HL-60 (cell line): ENCODE measurements at regions not wholly inside any gene's neighbourhood (a gene's known extent, or its start where the extent isn't known, plus 50 kb on each side); places are given as distances from the start of the nearest gene placed in this dataset.

ENCODE experiments used
- DNase-seq, 2 experiments: peaks; one replicate each; pipeline ENCODE4 v3.0.0-alpha.2; 2010 to 2020; ENCODE audit warnings: low read depth in 1 of 2, low spot score in 1 of 2
- H3K27ac ChIP-seq: fragments of 250-450 bp; sonication (Bioruptor Pico); replicated peaks from 2 replicates; pipeline ENCODE4 v1.5.1; 2020; ENCODE audit warnings: mild to moderate bottlenecking, moderate library complexity
- H3K27me3 ChIP-seq: fragments of 250-450 bp; sonication (Bioruptor Pico); 2 replicates; pipeline ENCODE4 v1.5.1; 2021; ENCODE audit warnings: mild to moderate bottlenecking, moderate library complexity; ENCODE audit not compliant: insufficient read depth, poor library complexity, severe bottlenecking
- H3K4me3 ChIP-seq: replicated peaks from 2 replicates; pipeline ENCODE4 v1.5.1; 2011; ENCODE audit warnings: mild to moderate bottlenecking, control low read depth, low read length; ENCODE audit not compliant: insufficient read depth
- CTCF ChIP-seq: IDR thresholded peaks from one replicate; pipeline ENCODE4 v1.5.1; 2011; ENCODE audit warnings: low read length, control low read depth, inconsistent platforms; ENCODE audit not compliant: insufficient read depth
- GABPA ChIP-seq: IDR thresholded peaks from 2 replicates; pipeline ENCODE4 v1.6.1; 2012; ENCODE audit warnings: low read depth
- POLR2AphosphoS5 ChIP-seq: IDR thresholded peaks from 2 replicates; pipeline ENCODE4 v1.6.1; 2012; ENCODE audit warnings: low read depth
- REST ChIP-seq: IDR thresholded peaks from 2 replicates; pipeline ENCODE4 v1.6.1; 2012; ENCODE audit warnings: low read depth; ENCODE audit not compliant: insufficient replicate concordance
- SPI1 ChIP-seq: IDR thresholded peaks from 2 replicates; pipeline ENCODE4 v1.6.1; 2012; ENCODE audit warnings: low read depth, mild to moderate bottlenecking, borderline replicate concordance

- no peaks in the 10 kb centered on the region for H3K27me3 ChIP-seq
- no peak overlapping the region for H3K4me3 ChIP-seq
- no peak overlapping the region for H3K27ac ChIP-seq
- no peak for DNase-seq
- TF ChIP-seq CTCF (no peak), POLR2AphosphoS5 (no peak), GABPA (no peak), SPI1 (no peak), REST (no peak)
Measured at GRCh38 chr11:116225784-116226585, 546.8 kb downstream of the BUD13 start.

- no peak for DNase-seq
- H3K27me3 ChIP-seq: no peaks in the 10 kb centered on the region
- no peak overlapping the region for H3K4me3 ChIP-seq
- no peak for TF ChIP-seq GABPA
- no peak for TF ChIP-seq POLR2AphosphoS5
- TF ChIP-seq SPI1: no peak
- TF ChIP-seq REST: no peak
- TF ChIP-seq CTCF: no peak
- no peak overlapping the region for H3K27ac ChIP-seq
Measured at GRCh38 chr11:116225236-116225635, 547.6 kb downstream of the BUD13 start.

GRCh38 chr11:116224889-116225200, 547.9 kb downstream of the BUD13 start:
- H3K4me3 ChIP-seq: no peak overlapping the region
- no peak for TF ChIP-seq REST
- TF ChIP-seq SPI1: no peak
- no peak for TF ChIP-seq CTCF
- no peak for TF ChIP-seq GABPA
- no peak for TF ChIP-seq POLR2AphosphoS5
- no peak for DNase-seq
- H3K27me3 ChIP-seq: no peaks in the 10 kb centered on the region
- H3K27ac ChIP-seq: no peak overlapping the region
